Activated CD8-positive, alpha-beta memory T cell treated with anti-CD3 and anti-CD28 coated beads, Interleukin-2, amount 50 U/mL, for 4 hours (primary cell): ENCODE measurements at regions not wholly inside any gene's neighbourhood (a gene's known extent, or its start where the extent isn't known, plus 50 kb on each side); places are given as distances from the start of the nearest gene placed in this dataset.

Source experiments
- DNase-seq: peaks from one replicate; pipeline ENCODE4 v3.0.0-alpha.2; 2020

GRCh38 chr16:66289051-66289680 lies 77.3 kb upstream of the CDH5 start:
- no peak for DNase-seq

- DNase-seq = no peak
These were observed 78.6 kb upstream of the CDH5 start for GRCh38 chr16:66287926-66288325.

- DNase-seq = no peak
These were observed 79.1 kb upstream of the CDH5 start for GRCh38 chr16:66287416-66287815.

DNA sequence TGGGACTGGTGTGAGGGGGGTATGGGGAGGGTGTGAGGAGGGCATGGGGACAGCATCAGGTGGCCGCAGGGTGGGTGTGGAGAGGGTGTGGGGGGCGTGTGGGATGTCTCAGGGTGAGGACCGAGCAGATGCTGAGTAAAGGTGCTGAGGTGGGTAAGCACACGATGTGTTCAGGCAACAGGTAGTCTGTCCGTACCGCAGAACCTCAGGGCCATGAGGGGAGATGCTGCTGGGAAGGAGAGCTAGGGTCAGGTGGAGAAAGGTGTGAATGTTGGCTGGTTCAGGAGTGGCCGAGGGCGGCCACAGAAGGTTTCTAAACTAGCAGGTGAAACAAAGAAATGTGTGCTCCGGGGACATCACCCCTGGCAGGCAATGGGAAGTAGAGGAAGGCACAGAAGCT lies 80.0 kb upstream of the CDH5 start:
- no peak for DNase-seq

GRCh38 chr16:66278604-66279262 lies 87.8 kb upstream of the CDH5 start:
- DNase-seq = no peak

GRCh38 chr16:66278111-66278531 lies 88.4 kb upstream of the CDH5 start:
- DNase-seq = no peak

DNA sequence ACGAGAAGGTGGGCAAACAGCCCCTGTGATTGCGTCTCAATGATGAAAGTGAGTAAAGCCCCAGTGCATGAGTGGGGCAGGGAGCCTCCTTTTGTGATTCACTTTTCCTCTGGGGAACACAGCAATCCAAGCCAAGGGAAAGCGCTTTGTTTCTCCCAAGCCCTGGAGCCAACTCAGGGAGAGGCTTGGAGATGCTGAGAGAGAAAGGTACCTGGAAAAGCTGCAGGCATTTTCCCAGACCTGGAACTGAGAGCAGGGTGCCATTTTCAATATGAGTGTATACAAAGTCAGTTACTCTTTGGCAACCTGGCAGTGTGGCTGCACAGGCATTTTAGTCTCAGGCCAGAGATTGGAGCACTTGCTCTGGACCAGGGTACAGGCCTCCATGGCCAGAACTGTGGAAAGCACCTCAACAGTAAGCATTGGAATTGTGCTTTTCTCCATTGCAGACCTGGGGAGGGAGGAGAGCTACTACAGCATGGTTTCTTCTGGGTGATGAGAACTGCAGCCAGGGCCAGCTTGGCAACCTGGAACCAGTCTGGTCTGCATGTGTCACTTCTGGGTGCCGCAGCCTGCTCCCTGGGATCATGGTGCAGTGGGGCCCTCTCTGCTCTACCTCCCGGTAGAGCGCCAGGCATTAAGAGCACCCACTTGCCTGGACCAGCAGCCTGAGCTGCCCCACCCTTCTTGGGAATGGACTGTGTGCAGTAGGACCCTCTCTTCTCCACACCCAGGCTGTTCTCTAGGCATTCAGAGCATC lies 89.0 kb upstream of the CDH5 start:
- DNase-seq = no peak

DNA sequence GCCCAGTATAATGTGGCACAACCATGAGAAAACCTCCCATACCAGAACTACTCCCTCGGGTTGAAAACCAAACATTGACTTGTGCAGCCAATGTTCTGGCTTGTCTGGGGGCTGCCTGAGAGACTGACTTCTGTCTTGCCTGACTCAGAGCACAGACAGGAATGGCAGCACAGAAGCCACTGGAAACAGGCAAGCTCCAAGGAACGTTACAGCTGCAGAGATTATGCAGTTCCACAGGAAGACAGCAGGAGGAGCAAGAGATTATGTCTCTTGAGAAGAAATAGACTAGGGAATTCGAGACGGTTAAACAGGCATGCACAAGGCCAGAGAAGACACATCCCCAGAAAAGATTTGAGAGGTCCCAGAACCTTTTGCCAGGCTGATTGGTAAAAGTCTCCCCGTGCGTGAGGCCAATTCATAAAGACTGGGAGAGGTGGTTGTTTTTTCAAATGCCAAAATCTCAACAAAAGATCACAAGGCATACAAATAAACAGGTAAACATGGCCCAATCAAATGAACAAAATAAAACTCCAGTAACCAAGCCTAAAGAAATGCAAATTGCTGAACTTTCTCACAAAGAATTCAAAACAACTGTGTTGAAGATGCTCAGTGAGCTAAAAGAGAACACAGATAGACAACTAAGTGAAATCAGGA lies 90.6 kb upstream of the CDH5 start:
- DNase-seq = no peak

DNA sequence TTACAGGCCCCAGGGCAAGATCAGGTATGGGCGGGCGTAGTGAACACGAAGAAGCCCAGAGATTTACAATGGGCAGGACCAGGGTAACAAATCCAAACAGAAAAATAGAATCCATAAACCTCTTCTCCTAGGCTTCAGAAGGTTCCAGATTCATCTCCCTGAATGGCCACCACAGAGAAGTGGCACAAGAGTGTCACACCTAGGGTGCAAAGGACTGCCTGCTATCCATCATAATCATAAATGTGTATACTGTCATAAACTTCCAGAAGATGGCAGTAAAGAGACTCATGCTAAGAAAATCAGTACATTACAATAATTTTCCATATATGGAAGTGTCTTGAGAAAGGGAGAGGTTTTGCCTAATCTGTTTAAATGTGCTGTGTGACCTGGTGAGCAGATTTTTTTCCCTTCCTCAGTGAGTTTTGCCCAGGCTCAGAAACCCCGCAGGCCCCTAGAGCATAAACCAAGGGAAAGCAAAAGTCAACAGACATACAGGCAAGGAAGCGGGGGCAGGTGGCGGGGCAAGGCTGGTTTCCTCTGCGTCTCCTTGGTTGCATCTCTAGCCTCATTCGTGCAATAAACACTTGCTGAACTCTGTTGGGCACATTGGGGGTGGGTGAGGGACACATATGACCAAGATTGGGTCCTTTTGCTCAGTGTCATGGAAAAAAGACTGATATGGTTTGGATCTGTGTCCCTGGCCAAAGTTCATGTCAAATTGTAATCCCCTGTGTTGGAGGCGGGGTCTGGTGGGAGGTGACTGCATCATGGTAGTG lies 92.0 kb upstream of the CDH5 start:
- no peak for DNase-seq

GRCh38 chr16:66273644-66274334 lies 92.7 kb upstream of the CDH5 start:
- no peak for DNase-seq

- peak; percentile 2 for DNase-seq
These were observed 93.4 kb upstream of the CDH5 start for GRCh38 chr16:66273053-66273452.

DNA sequence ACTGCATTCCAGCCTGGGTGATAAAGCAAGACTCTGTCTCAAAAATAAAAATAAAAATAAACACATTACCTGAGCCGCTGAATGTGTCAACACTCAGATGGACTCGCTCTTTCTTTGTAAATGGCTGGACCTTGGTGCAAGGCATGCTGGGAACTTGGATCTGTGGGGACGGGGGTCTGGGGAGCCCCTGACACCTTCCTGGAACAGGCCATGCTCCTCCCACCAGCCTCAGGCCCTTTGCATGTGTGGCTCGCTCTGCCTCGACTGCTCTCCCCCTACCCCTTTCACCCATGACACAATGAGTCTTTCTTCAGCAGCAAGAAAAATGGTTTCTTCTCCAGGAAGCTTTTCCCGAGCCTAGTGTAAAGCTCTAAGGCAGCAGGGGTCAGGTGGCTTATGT lies 94.0 kb upstream of the CDH5 start:
- DNase-seq = peak; percentile 2

- no peak for DNase-seq
These were observed 95.1 kb upstream of the CDH5 start for GRCh38 chr16:66271074-66272060.

- DNase-seq = peak; percentile 48
These were observed 96.1 kb upstream of the CDH5 start for GRCh38 chr16:66270333-66270927.

GRCh38 chr16:66269617-66270332 lies 96.7 kb upstream of the CDH5 start:
- no peak for DNase-seq

GRCh38 chr16:66267292-66268014 lies 99.0 kb upstream of the CDH5 start:
- no peak for DNase-seq

- DNase-seq = no peak
These were observed 99.8 kb upstream of the CDH5 start for GRCh38 chr16:66266436-66267291.

DNA sequence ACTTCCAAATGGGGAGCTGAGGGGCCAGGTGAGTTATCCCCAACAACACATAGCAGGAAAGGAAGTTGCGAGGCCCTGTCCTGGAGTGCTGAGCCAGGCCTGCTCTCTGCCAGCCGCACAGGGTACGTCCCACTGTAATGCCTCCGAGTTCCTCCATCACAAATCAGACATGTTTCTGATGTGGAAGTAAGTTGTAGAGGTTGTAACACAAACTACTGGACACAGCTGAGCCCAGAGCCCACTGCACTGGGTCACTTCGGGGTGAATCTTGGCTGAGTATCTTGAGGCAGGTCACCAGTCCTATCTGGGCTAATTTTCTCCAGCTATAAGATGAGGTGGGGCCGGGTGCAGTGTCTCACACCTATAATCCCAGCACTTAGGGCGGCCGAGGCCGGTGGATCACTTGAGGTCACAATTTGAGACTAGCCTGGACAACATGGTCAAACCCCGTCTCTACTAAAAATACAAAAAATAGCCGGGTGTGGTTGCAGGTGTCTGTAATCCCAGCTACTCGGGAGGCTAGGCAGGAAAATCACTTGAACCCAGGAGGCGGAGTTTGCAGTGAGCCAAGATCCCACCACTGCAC lies 100.8 kb upstream of the CDH5 start:
- no peak for DNase-seq
